ENCODE measurements at regions not wholly inside any gene's neighbourhood (a gene's known extent, or its start where the extent isn't known, plus 50 kb on each side); places are given as distances from the start of the nearest gene placed in this dataset.
A peak's percentile ranks its signal among the peaks of the same experiment; 100 is the strongest.
"Not testable (repeated sequence)": the region's sequence is repeated elsewhere in the genome, so short reads cannot be mapped to it uniquely, and the experiment has no call there.

DNA sequence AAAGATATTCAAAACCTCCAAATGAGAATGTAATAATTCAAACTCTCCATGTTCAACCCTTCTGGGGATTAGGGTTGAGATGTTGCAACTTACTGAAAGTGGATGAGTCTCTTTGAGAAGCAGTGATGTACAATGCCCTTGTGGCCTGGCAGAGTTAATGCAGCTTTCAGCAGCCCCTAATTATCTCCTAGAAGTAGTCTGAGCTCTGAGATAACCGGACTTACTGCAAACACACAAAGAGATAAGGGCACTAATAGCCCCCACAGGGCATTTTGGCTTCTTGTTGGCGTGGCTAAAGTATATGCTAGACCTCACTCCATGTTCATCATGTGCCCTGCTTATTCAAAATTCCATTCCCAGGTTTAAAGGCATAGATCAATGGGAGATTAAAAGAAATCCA is 404.7 kb downstream of the NEBL start:
- DNase-seq (ENCODE audit: low read depth): no peak

DNA sequence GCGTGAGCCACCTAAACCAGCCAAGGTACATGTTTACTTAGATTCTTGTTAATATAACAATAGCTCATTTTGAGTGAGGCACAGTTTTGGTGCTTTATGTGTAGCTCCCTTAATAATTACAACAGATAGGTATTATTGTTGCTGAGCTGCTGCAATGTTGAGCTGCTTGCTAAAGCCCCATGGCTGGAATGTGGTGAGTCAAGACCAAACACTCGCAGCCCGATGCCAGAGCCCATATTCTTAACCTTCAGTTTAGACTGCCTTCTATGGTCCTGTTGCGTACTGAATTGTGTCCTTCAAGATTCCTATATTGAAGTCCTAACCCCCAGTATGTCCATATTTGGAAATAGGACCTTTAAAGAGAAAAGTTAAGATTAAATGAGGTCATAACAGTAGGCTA is 407.1 kb downstream of the NEBL start:
- DNase-seq (ENCODE audit: low read depth): no peak

DNA sequence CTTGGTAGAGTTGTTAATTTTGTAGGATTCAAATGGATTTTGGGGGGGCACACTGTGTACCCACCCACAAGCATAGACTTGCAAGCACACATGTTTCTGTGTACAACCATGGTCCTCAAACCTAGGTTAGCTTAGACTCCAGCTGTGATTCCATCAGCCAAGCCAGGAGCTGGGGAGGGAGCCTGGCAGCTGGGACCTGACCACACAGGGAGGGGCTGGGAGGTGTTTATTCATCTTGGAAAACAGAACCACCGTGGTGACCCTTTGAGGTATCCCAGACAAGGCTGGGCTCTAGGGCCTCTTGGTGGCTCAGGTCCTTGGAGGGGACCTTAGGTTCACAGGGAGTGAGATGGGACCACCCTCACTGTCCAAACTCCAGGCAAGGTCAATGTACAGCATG is 410.3 kb downstream of the NEBL start:
- no peak for DNase-seq (ENCODE audit: low read depth)

- no peak for DNase-seq (ENCODE audit: low read depth)
Observed at GRCh38 chr10:20485554-20485953, 411.6 kb downstream of the NEBL start.

GRCh38 chr10:20481054-20481453 is 416.1 kb downstream of the NEBL start:
- DNase-seq (ENCODE audit: low read depth): no peak

DNA sequence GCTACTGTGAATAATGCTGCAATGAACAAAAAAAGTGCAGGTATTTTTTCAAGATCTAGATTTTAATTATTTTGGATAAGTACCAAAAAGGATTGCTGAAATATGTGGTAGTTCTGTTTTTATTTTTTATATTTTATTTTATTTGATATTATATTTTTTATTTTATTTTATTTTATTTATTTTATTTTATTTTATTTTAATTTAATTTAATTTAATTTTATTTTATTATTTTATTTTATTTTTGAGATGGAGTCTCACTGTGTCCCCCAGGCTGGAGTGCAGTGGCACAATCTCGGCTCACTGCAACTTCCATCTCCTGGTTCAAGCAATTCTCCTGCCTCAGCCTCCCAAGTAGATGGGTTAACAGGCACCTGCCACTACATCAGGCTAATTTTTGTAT is 416.5 kb downstream of the NEBL start:
- not testable (repeated sequence) for DNase-seq (ENCODE audit: low read depth)

DNA sequence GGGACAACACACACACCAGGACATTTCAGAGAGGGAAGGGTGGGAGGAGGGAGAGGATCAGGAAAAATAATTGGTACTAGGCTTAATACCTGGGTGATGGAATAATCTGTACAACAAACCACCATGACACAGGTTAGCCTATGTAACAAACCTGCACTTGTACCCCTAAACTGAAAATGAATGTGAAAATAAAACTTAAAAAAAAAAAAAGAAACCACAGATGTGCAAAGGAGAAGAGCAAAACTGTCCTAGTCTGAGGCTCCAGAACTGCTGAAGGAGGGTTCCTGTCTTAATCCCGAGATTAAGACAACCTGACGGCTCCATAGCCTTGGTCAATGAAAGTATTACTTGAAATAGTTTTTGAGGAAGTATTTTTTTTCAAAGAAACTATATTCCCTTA is 423.0 kb downstream of the NEBL start:
- no peak for DNase-seq (ENCODE audit: low read depth)

- peak; percentile 79 for DNase-seq (ENCODE audit: low read depth)
Observed at GRCh38 chr10:20473023-20473760, 423.9 kb downstream of the NEBL start.

DNA sequence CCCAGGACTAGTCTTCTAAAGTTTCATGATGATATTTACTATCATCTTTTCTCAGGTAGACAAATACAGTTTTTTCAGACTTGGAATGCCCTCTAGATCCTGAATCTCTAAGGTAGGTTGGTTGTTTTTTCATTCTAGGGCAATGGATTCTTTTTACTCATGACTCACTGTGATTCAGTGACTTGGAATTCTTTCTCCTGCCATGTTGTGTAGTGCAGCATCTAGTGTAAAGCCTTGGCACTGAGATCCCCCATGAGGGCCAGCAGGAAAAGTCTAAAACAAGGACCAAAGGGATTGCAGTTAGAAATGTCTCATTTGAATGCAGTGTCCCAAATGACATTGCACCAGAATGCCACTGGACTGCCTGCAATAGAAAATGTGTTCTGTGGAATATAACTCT is 430.4 kb downstream of the NEBL start:
- peak; percentile 72 for DNase-seq (ENCODE audit: low read depth)

DNA sequence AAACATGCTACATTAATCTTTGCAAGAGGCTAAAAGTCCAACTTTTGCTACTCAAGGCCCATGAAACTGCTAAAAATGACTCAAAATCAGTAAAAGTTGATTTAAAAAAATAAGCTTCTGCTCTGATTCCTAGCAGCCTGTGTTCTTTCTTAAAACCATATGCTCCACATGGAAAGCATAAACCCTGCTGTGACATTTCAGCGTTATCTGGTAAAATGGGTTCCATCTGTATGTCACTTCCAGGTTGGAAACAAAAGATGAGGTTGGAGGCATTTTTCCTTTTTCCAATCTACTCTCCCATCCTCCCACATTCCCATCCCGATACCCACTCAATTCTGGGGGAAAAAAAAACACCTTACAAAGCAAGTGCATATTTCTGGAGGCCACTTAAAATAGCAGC is 439.5 kb downstream of the NEBL start:
- no peak for DNase-seq (ENCODE audit: low read depth)

- DNase-seq (ENCODE audit: low read depth): no peak
Observed at GRCh38 chr10:20455774-20456173, 441.3 kb downstream of the NEBL start.

- no peak for DNase-seq (ENCODE audit: low read depth)
Observed at GRCh38 chr10:20454331-20454730, 442.8 kb downstream of the NEBL start.

DNA sequence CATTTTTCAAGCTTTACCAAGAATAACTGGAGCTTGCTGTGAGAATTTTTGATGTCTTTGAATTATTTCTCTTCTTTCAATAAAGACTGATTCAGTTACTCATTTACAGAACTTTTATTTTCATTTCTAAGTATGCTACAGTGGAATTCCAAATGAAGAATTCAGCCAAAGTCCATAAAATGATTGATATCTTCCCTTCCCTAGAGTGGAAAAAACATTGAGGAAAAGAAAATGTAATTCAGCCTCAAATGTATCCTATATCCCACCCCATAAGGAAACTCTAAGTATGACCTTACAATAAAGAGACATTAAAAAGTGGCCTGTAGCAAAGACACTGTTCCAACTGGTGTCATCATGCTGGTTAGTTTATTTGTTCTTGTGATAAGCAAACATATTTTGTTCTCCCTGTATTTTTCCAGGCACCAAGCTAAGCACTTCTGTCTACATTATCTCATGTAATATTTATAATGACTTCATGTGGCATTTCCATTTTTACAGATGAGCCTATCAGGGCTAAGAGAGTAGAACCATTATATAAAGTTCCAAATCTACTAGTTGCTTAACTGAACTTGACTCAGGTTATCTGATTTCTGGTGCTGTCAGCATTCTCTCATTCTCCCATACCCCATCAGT is 450.4 kb downstream of the NEBL start:
- DNase-seq (ENCODE audit: low read depth): no peak

GRCh38 chr10:20443094-20443493 is 454.0 kb downstream of the NEBL start:
- no peak for DNase-seq (ENCODE audit: low read depth)

DNA sequence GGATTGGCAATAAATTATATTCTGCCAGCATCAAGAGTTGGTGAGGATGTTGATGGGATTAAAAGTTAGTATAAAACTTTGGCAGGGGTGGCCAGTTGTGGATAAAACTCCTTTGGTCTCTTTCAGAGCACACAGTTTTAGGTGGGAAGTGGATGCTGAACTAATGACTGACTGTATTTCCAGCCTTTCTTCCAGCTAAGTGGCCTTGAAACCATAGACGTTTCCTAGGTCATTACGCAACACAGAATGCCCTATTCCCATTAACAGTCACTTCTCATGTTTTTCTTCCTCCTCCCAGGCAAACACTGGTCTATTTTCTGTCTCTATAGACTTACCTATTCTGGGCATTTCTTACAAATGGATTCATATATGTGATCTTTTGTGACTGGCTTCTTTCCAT is 467.4 kb downstream of the NEBL start:
- no peak for DNase-seq (ENCODE audit: low read depth)

DNA sequence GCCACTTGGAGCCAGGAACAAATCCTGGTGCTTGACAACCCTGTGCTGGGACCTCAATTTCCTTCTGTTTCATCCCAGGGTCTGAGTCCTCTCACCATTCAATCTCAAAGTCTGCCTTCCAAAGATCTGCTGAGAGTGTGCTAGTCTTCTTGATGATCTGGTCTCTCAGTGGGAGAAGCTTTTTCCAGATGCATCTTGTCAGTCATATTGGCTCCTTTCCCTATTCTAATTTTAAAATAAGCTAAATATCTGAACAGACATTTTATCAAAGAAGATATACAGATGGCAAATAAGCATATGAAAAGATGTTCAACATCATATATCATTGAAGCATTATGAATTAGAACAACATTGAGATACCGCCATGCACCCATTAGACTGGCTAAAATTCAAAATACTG is 469.3 kb downstream of the NEBL start:
- DNase-seq (ENCODE audit: low read depth): no peak

GRCh38 chr10:20418286-20418685 is 478.8 kb downstream of the NEBL start:
- DNase-seq (ENCODE audit: low read depth): no peak

DNA sequence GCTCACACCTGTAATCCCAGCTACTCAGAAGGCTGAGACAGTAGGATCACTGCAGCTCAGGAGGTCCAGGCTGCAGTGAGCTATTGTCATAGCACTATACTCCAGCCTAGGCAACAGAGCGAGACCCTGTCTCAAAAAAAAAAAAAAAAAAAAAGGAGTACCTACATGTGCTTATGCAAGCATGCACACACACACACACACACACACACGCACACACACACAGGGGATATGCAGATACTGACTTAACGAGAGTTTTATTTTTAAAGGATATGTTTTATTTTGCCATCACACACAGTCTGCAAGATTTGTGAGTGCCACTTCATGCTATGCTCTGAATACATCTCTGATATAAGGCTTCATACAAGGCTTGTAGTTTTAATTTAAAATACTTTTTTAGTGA is 479.3 kb downstream of the NEBL start:
- DNase-seq (ENCODE audit: low read depth): no peak

GRCh38 chr10:20415684-20416083 is 481.4 kb downstream of the NEBL start:
- DNase-seq (ENCODE audit: low read depth): no peak

DNA sequence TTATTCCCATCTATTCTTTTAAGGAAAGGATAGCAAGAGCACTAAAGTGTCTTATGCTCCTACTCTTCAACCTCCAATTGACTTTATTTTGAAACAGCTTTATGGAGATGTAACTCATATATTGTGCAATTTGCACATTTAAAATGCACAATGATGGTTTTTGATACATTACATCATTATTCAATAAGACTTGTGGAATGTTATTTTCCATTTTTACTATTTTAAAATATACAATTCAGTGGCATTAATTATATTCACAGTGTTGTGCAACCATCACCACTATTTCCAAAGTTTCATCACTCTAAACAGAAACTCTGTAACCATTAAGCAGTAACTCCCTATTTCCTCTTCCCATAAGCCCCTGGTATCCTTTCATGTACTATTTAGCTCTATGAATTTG is 489.8 kb downstream of the NEBL start:
- peak; percentile 34 for DNase-seq (ENCODE audit: low read depth)

DNA sequence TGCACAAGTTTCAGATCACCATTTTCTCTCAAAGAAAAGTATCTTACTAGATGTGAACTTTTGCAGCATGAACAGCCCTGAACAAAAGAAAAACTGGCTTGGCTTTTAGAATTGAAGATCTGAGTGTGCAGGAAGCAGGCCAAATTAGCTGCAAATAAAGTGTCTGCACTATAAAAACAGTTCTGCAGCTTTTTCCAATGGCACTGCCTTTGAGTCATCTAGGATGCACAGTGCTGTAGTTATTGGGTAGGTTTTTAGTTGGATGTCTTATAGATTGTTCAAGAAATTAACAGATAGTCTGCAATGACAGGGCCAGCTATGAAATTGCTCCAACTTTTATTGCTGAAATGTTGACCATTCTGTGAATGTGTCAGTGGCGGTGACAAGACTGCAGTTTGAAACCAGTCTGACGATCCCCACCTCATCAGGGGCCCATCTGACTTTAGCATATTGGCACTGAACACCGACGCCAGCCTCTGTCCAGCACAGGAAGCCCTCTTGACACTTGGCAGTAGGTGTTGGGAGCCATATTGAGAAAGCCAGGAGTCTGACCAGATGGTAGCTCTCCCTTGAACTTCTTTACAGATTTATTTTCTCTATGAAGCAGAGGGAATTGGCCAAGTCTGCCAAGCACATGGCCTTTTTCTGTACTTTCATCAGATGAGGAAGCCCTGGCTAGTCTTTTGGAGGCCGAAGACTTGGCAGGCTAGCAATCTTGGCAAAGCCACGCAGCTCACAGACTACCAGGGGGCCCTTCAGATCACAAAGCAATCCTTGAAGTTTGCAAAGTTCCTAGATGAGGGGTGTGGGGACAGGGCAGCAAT is 490.6 kb downstream of the NEBL start:
- peak; percentile 11 for DNase-seq (ENCODE audit: low read depth)

DNA sequence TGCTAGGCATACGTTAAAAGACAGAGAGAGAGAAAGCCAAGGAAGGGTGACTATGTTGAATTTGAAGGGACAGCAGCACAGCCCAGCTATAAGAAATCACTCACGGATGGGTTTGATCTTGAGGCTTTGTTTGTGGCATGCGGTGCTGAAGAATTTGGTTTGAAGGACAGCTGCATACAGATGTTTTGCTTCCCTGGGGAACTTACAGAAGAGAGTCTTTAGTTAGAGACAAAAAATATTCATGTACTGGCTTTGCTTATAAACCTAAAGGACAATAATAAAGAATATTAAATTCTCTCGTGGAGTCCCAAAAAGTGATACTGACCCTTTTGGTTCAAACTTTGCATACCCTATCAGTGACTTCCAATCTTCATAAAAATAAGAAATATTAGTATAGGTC is 491.4 kb downstream of the NEBL start:
- DNase-seq (ENCODE audit: low read depth): no peak

- no peak for DNase-seq (ENCODE audit: low read depth)
Observed at GRCh38 chr10:20405050-20405449, 492.1 kb downstream of the NEBL start.
